ENCODE measurements at regions not wholly inside any gene's neighbourhood (a gene's known extent, or its start where the extent isn't known, plus 50 kb on each side); places are given as distances from the start of the nearest gene placed in this dataset.
"Not testable (repeated sequence)": the region's sequence is repeated elsewhere in the genome, so short reads cannot be mapped to it uniquely, and the experiment has no call there.

DNA sequence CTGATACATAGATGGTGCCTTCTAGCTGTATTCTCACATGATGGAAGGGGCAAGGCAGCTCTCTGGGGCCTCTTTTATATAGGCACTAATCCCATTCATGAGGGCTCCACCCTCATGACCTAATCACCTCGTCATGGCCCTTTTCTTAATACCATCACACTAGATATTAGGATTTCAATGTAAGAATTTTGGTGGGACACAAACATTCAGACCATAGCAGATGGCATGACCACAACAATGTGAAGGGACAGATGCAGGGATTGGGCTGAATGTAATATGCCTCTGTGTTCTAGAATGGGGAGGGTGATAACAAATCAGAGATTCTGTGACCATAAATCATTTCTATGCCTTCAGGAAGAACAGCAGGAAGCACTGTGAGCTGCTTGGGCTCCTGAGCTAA lies 145.8 kb downstream of the LCA5 start:
- no peak for DNase-seq

- DNase-seq: no peak
Measured at GRCh38 chr6:79385893-79386292, 151.3 kb downstream of the LCA5 start.

DNA sequence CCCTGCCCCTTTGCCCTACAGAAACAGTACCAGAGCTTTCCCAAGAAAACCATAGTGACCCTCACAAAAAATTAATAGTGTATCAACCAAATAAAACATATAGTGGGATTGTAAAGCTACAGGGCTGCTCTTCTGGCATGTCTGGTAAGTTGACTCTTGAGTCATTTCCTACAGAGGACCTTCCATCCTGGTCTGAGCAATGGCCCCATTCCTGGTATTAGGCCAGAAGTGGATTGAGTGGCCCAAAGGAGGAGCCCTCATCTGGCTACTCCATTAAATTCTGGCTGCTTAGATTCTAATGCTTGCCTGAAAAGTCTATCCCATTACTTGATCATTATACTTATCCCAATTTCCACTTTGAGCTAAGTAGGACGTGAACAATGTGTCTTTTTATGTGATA lies 150.9 kb upstream of the HMGN3 start:
- no peak for DNase-seq

GRCh38 chr6:79384845-79385244 lies 150.4 kb upstream of the HMGN3 start:
- DNase-seq: peak; percentile 41 to 63

DNA sequence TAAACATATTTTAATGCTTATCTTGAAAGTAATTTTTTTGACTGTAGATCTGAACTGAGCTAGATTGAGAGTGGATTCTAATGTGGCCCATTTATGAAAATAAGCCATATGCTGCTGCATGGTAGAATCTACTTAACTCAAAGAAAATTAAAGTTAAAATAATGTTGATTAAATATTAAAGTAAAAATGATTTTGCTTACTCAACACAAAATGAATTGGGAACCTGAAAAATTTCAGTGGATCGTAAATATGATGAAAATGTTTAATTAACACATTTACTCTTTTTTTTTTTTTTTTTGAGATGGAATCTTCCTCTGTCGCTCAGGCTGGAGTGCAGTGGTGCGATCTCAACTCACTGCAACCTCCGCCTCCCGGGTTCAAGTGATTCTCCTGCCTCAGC lies 144.5 kb upstream of the HMGN3 start:
- no peak for DNase-seq

- no peak for DNase-seq
Measured at GRCh38 chr6:79377888-79378348, 143.4 kb upstream of the HMGN3 start.

DNA sequence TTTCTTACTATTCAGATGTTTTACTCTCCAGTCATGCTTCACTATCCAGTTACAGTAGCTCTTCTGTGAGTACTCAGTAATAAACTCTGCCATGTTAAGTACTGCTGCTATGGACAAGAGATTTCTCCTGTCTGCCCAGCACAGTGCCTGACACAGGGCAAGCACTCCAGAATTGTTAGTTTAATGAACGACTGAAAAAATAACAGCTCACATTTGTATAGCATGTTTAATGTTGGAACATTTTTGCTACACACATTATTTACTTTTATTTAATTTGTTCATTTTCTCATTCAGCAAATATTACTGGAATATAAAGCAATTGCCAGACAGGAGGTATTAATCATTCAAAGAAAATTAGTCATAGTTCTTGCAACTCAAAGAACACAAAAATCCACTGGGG lies 142.6 kb upstream of the HMGN3 start:
- no peak for DNase-seq

DNA sequence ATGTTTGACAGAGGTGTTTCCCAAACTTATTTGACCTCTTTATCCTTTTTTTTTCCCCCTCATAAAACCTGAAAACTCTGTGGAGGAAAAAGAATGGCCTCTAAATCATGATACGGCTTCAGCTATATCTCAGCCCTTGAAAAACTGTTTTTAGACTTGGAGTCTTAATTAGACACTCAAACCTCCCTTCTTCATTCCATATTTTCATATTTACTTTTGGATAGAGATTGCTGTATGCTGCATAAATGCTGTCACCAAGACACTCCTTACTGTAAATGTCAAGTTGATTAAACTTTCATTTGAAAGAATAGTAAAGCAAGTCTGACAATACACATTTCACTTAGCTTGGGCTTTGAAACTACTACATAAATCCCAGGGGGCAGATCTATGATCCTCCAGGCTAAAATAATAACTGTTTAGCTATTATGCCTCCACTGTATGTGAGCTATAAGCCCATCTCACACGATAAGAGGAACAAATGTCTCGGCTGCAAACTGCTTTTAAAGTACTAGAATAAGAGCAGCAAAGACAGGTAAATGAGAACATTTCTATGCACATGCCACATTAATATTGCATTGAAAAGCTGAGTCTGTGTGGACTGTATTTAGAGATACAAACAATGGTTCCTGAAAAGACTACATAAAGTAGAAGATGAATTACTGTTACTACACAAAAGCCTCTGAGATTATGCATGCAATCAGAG lies 141.3 kb upstream of the HMGN3 start:
- DNase-seq: peak; percentile 51 to 63

GRCh38 chr6:79374308-79374707 lies 139.8 kb upstream of the HMGN3 start:
- DNase-seq: no peak

DNA sequence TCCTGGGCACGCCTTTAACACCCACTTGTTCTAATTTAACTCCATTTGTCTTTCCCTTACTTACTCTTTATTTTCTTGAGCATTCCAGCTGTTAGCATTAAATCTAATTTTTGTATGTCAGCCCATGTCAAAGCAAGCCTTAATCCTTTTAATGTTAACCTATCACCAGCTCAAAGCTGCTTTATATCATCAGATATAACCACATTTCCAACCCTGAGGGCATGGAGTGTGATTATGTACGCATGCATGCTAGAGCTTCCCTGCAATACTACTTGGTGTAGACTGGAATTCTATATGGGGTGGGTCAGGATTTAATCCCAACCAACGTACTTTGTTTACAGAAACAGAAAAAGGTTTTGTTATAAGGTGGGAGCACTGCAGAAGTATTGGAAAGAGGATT lies 139.4 kb upstream of the HMGN3 start:
- DNase-seq: no peak

- no peak for DNase-seq
Measured at GRCh38 chr6:79373246-79373645, 138.8 kb upstream of the HMGN3 start.

- no peak for DNase-seq
Measured at GRCh38 chr6:79372757-79373156, 138.3 kb upstream of the HMGN3 start.

DNA sequence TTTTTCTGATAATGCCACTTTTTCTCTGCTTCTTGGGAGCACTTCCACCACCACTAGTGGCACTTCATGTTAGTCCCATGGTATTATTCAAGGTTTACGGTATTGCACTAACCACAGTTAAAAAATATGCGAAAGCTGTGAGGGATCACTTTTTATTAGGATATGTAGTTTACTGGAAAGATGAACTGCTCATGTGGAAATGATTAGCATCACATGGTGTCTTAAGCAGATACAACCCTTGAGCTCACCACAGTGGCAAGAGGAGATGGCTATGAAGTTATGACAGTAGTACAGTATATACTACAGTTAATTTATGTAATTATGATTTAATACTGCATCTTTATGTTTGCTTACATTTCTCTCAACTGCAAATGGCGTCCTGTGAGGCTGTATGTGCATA lies 134.5 kb upstream of the HMGN3 start:
- DNase-seq: no peak

- not testable (repeated sequence) for DNase-seq
Measured at GRCh38 chr6:79363441-79363840, 129.0 kb upstream of the HMGN3 start.

GRCh38 chr6:79361074-79361473 lies 126.6 kb upstream of the HMGN3 start:
- DNase-seq: not testable (repeated sequence)

- DNase-seq: no peak
Measured at GRCh38 chr6:79353226-79353625, 118.7 kb upstream of the HMGN3 start.

GRCh38 chr6:79338493-79338892 lies 104.0 kb upstream of the HMGN3 start:
- no peak for DNase-seq

DNA sequence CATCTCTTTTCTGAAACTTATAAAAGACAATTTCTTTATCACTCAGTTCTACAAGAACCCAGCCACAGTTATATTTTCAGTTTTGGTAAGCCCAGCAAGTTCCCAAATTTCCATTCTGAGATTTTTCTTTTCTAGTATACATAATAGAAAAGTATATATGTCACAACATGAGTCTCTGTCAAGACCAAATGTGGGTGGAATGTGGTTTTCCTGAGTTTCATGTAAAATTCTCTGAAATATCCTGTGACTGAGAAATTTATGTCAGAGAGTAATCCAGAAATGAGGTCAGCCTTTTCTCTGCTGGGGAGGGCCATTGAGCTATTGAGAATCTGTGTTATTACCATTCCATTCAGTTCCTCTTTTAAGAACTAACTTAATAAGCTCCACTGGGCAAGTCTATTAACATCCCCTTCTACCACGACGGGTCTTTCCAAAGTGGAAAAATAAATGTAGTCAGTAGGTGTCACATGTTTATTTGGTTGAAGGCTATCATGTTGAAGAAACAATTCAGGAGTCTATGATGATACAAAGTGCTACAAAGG lies 100.7 kb upstream of the HMGN3 start:
- no peak for DNase-seq

GRCh38 chr6:79334674-79335073 lies 100.2 kb upstream of the HMGN3 start:
- DNase-seq: no peak

DNA sequence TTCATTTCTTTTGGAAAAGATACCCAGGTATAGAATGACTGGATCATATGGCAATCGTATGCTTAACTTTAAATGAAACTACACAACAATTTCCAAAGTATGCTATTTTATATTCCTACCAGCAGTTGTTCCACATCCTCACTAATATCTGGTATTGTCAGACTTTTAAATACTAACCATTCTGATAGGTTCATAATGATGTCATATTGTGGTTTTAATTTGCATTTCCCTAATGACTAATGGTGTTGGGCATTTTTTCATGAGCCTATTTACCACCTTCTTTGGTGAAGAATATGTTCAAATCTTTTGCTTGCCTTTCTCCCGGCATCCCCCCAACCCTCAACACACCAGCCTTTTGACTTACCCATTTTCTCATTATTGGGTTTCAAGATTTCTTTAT lies 96.2 kb upstream of the HMGN3 start:
- DNase-seq: no peak

DNA sequence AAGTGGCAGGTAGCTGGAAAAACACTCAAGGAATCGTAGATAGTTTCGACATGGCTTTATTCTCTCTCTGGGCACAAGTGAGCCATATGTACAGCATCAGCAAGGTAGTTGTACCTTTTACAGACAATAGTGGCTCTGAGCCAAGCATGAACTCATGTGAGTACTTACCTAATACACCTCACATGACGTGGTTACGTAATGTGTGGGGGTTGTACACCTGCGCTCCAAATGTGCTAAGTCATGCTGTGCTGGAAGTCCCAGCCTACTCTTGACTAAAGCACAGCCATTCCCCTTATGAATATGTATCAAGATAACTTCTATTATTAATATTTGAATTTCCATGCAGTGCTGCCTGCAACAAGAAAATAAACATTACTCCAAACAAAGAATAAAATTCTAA lies 78.8 kb upstream of the HMGN3 start:
- DNase-seq: no peak

DNA sequence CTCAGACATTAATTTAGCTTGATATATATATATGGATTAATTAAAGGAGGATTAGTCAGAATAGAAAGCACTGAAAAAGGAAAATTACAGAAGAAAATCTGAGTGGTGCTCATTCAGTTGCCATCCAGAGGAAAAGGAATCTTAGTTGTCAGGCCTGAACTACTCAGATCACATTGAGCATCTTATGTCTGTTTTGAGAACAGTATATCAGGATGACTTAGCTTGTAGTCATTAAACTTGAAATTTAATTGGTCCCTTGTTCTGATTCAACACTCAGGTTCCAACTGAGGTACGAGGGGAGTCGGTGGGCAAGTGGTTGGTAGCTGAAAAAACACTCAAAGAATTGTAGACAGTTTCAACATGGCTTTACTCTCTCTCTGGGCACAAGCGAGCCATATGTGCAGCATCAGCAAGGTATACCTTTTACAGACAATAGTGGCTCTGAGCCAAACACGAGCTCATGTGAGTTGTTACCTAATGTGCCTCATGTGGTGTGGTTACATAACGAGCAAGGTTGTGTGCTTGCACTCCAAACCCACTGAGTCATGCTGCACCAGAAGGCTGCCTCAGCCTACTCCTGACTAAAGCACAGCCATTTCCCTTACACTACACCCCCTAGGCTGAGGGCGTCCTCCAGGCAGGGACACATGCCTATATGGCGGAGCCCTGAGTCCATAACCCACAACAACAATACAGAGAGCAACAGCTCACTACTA lies 73.0 kb upstream of the HMGN3 start:
- DNase-seq: no peak

DNA sequence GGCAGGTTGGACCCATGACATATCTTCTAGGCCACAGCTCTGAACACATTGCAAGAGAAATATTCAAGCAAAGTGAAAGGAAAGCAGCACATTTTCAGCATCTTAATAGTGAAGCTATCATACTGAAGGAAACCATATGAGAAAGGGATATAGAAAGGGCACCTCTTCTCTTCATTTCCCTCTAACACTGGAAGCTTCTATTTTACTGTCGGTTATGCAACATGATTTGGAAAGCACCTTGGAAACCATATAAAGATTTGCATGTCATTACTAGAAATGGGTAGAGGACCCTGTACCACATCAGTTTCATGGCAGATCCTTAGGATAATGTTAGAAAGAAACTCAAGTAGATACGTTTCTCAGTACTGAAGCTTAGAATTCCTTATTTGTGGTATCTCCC lies 70.5 kb upstream of the HMGN3 start:
- DNase-seq: no peak

GRCh38 chr6:79302341-79302740 lies 67.9 kb upstream of the HMGN3 start:
- no peak for DNase-seq

All from NCI-H187 (cell line).